ENCODE measurements at regions not wholly inside any gene's neighbourhood (a gene's known extent, or its start where the extent isn't known, plus 50 kb on each side); places are given as distances from the start of the nearest gene placed in this dataset.

GRCh38 chr18:78421392-78421791 is 558.2 kb upstream of the SALL3 start:
- TF ChIP-seq, protein P1, sequence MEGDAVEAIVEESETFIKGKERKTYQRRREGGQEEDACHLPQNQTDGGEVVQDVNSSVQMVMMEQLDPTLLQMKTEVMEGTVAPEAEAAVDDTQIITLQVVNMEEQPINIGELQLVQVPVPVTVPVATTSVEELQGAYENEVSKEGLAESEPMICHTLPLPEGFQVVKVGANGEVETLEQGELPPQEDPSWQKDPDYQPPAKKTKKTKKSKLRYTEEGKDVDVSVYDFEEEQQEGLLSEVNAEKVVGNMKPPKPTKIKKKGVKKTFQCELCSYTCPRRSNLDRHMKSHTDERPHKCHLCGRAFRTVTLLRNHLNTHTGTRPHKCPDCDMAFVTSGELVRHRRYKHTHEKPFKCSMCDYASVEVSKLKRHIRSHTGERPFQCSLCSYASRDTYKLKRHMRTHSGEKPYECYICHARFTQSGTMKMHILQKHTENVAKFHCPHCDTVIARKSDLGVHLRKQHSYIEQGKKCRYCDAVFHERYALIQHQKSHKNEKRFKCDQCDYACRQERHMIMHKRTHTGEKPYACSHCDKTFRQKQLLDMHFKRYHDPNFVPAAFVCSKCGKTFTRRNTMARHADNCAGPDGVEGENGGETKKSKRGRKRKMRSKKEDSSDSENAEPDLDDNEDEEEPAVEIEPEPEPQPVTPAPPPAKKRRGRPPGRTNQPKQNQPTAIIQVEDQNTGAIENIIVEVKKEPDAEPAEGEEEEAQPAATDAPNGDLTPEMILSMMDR (optimal IDR thresholded peaks at IDR 0.05 in 1 of 3, IDR thresholded peaks at IDR 0.05 in 1 of 3, conservative IDR thresholded peaks at IDR 0.05 in 1 of 3; ENCODE audit: extremely low read depth in 1 of 3, insufficient read depth in 2 of 3, low read length in 3 of 3), result no peak
- no peak for TF ChIP-seq EZH2 (IDR thresholded peaks at IDR 0.05; ENCODE audit: low read length)

Data from keratinocyte (primary cell).